NCI-H2227 treated with DMSO at 0.1 percent for 48 hours (cell line): ENCODE measurements at regions not wholly inside any gene's neighbourhood (a gene's known extent, or its start where the extent isn't known, plus 50 kb on each side); places are given as distances from the start of the nearest gene placed in this dataset.

Source experiments
- DNase-seq: peaks from one replicate; lab custom pipeline; 2025; lab: John Stamatoyannopoulos, UW

- no peak for DNase-seq
These were observed 1212.3 kb downstream of the BRD1 start for GRCh38 chr22:48615171-48616008.

- no peak for DNase-seq
These were observed 1214.0 kb downstream of the BRD1 start for GRCh38 chr22:48613566-48614200.

- DNase-seq: no peak
These were observed 1215.3 kb downstream of the BRD1 start for GRCh38 chr22:48612077-48612995.

GRCh38 chr22:48609279-48609865 lies 1218.3 kb downstream of the BRD1 start:
- DNase-seq: no peak

GRCh38 chr22:48607901-48608662 lies 1219.6 kb downstream of the BRD1 start:
- no peak for DNase-seq

DNA sequence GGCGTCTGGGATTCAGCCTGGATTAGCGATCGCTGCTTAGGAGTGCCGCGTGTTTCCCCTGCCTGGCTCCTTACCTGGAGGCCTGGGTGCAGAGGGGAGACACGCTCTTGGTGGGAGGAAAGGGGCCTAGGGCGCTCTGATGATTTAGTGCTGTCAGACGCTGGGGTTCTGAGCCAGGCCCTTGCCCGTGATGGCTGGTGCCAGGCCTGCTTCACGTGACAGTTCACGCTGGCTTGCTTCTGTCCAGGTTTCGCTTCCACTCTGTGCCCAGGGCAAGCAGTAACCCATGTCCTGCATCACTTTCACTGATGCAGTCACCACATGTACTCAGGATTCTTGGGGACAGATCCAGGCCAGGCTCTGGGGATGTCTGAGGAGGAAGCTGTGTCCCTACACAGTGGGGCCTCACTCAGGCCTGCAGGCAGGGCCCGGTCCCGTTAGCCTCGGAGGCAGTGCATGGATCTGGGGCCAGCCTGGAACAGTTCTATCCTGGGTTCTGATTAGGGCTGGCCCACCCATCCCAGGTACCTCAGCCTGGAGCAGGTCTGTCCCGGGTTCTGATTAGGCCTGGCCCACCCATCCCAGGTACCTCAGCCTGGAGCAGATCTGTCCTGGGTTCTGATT lies 1220.9 kb downstream of the BRD1 start:
- no peak for DNase-seq

DNA sequence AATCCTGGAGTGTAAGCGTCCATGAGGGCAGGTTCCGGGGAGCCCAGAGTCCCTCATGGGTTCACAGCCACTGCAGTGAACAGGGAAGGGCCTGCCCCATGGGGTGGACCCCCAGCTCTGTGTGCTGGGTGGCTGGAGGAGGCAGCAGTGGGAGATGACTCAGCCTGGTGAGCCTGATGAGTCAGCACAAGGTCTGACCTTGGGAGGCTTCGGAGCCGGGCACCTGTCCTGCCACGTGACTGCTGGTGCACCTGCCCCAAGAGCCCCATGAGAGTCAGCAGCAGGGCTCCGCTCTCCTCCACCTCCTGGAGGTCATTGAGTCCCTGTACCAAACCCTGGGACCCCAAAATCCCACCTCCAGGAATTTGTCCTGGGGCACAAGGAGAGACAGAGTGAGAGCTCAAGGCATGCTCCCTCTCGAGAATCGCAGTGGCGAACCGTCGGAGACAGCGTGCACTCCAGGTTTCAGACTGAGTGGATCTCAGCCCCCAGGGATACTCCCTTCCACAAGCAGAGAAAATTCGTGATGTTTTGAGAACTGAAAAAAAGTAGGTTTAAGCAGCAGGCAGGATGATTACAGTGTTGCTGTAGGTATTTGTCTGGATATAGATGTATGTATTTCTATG lies 1221.7 kb downstream of the BRD1 start:
- no peak for DNase-seq

- no peak for DNase-seq
These were observed 1222.5 kb downstream of the BRD1 start for GRCh38 chr22:48605125-48605524.

DNA sequence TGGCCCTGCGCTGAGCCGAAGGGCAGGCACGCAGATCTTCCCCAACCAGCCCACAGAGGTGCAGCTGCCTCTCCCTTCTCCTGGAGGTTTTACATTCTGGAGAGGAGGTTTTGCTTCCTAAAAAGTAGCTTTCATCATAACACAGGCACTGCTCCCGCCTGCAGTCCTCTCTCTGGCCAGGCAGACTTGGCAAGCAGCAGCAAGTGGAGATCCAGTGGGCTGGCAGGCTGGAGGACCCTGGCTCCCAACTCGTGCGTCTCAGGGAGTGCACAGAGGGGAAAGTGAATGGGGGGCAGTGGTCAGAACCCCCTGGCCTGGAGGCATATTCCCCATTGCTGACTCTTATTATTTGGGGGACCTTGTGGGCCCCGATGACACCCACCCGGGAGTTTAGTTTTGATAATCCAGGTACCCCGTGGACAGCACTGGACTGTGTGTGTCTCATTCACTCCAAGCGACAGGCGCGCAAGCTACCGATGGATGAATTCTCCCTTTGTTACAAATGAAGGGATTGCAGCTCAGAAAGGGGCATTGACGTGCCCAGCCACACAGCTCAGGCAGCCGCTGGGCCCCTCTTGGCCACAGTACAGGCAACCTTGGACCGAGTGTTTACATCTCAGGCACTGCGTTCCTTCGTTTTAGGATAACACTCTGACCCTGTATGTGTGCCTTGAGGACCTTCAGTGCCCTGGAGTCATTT lies 1223.9 kb downstream of the BRD1 start:
- DNase-seq: no peak

- DNase-seq: no peak
These were observed 1224.7 kb downstream of the BRD1 start for GRCh38 chr22:48602805-48603518.

DNA sequence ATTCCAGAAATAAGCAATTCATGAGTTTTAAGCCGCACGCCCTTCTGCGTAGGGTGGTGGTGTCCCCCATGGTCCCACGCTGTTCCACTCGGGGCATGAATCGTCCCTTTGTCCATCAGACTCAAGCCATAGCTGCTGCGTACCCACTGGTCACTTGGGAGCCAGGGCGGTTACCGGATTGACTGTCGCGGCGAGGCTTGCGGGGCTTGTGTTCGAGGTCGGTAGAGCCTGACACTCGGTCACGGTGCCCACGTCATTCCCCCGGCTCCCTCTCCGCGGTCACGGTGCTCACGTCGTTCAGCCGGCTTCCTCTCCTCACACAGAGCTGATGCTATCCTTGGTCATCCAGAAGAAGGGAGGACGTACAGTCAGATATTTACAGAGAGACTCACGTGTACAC lies 1227.0 kb downstream of the BRD1 start:
- DNase-seq: no peak

DNA sequence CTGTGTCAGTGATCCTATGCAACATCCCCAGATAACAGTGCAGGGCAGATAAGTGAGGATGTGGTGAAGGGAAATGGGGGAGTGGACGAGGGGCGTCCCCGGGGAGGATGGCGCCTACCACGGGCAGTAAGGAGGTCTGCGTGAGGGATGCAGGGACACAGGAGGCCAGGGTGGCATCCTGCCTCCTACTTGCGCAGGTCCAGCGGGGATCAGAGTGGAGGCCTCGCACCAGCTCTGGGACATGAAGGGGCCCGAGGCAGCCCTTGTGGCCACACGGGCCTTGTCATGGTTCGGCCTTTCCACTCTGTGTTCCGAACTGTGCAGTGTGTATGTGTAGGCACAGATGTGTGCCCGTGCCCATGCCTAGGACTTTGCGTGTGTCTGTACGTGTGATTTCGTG lies 1227.5 kb downstream of the BRD1 start:
- no peak for DNase-seq

- DNase-seq: no peak
These were observed 1228.3 kb downstream of the BRD1 start for GRCh38 chr22:48599346-48599745.

- DNase-seq: no peak
These were observed 1231.4 kb downstream of the BRD1 start for GRCh38 chr22:48596111-48596850.

- no peak for DNase-seq
These were observed 1232.2 kb downstream of the BRD1 start for GRCh38 chr22:48595511-48595905.

DNA sequence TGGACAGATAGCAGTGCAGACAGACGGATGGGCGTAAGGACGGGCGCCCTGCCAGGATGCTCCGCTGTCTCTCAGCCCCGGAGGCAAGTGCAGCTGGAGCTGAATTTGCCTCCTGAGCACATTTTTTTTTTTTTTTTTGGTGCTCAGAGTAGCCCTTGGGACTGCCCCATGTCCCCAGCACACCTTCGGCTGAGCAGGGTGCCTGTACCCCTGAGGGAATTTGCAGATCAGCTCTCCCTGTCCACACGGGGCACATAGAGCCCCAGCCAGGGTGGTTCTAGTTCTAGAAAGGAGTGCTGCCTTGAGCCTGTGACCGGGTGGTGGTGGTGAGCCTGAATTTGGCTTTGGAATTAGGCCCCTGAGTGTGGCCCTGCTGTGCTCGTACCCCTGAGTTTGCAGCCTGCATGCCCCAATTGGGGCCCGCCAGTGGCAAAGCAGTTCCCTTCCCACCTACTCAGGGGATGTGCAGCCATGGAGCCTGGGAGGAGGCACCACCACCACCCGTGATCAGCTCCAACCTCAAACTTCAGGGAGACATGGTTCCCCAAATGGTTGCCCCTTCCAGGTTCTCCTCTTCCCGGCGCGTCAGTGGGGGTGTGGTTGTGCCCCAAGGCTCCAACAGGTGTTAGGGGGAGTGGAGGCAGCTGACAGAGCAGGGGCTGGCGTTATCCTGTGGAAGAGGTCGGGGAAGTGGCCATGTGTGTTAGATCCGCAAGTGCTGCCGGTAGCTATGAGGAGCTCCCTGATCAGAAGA lies 1232.7 kb downstream of the BRD1 start:
- no peak for DNase-seq

DNA sequence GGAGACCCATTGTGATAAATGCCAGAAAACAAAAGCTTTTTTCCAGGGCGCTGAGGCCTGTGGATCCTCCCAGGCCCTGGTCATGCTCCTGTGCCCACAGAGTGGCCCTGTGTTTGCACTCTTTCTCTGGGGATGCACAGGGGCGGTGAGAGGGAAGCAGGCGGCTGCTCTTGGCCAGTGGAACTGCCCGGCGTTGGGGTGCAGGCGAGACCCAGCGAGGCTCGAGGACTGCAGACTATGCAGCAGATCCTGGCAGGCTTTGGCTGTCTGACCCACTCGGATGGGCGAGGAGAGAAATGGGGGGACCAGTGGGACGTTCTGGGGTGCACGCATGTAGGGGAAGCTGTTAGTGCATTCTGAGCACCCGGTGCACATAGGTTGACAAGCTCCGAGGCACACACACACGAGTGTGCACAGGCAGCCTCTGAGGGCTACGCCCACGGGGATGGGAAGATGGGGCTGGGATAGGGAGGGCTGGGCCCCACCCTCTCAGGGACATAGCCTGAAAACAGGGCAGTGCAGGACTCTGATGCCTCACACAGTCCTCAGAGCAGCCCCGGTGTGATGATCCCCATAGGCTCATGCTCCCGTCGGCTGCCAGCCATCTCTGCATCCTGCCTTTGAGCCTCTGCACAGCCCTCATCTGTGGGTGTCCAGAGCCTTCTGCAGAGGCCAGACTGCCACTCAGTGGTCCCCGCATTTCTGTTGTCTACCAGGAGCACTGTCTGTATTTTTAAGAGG lies 1233.5 kb downstream of the BRD1 start:
- no peak for DNase-seq
